ENCODE measurements at regions not wholly inside any gene's neighbourhood (a gene's known extent, or its start where the extent isn't known, plus 50 kb on each side); places are given as distances from the start of the nearest gene placed in this dataset.

- ATAC-seq: no peak
- no peak for TF ChIP-seq ZNF70 (CRISPR knock-in tag; IDR thresholded peaks at IDR 0.05)
- TF ChIP-seq POU6F1 (CRISPR knock-in tag; IDR thresholded peaks at IDR 0.05; ENCODE audit: borderline replicate concordance, low read depth): no peak
- no peak for TF ChIP-seq ISL1 (CRISPR knock-in tag; IDR thresholded peaks at IDR 0.05)
- TF ChIP-seq RARB (CRISPR knock-in tag; IDR thresholded peaks at IDR 0.05): no peak
- TF ChIP-seq PATZ1 (CRISPR knock-in tag; IDR thresholded peaks at IDR 0.05; ENCODE audit: borderline replicate concordance): no peak
- TF ChIP-seq OSR1 (CRISPR knock-in tag; IDR thresholded peaks at IDR 0.05): no peak
These were observed 2586.0 kb downstream of the PCDH7 start for GRCh38 chr4:33306131-33306530.

DNA sequence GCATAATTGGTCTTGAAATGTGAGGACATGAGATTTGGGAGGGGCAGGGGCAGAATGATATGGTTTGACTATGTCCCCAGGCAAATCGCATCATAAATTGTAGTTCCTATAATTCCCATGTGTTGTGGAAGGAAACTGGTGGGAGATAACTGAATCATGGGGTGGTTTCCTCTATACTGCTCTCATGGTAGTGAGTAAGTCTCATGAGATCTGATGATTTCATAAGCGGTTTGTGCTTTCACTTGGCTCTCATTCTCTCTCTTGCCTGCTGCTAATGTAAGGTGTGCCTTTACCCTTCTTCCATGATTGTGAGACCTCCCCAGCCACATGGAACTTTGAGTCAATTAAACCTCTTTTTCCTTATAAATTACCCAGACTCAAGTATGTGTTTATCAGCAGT, 2595.9 kb downstream of the PCDH7 start:
- TF ChIP-seq ZFP3 (CRISPR knock-in tag; IDR thresholded peaks at IDR 0.05) (no peak), ISL1 (CRISPR knock-in tag; IDR thresholded peaks at IDR 0.05) (no peak), ZNF565 (CRISPR knock-in tag; conservative IDR thresholded peaks at IDR 0.05; ENCODE audit: low read depth) (no peak), CSRNP3 (CRISPR knock-in tag; IDR thresholded peaks at IDR 0.05) (no peak), CSDC2 (CRISPR knock-in tag; IDR thresholded peaks at IDR 0.05) (no peak), ARNTL (CRISPR knock-in tag; IDR thresholded peaks at IDR 0.05; ENCODE audit: borderline replicate concordance, low read depth) (no peak), ZFP30 (CRISPR knock-in tag; IDR thresholded peaks at IDR 0.05) (no peak), SNAI2 (CRISPR knock-in tag; IDR thresholded peaks at IDR 0.05) (no peak), OSR1 (CRISPR knock-in tag; IDR thresholded peaks at IDR 0.05) (no peak)
- ATAC-seq: no peak

GRCh38 chr4:33316578-33316977, 2596.4 kb downstream of the PCDH7 start:
- no peak for ATAC-seq
- no peak for TF ChIP-seq ZFP3 (CRISPR knock-in tag; IDR thresholded peaks at IDR 0.05)
- TF ChIP-seq ARNTL (CRISPR knock-in tag; IDR thresholded peaks at IDR 0.05; ENCODE audit: borderline replicate concordance, low read depth): no peak
- no peak for TF ChIP-seq TOX (CRISPR knock-in tag; IDR thresholded peaks at IDR 0.05; ENCODE audit: borderline replicate concordance)
- TF ChIP-seq SNAI2 (CRISPR knock-in tag; IDR thresholded peaks at IDR 0.05): no peak
- no peak for TF ChIP-seq ESRRG (CRISPR knock-in tag; IDR thresholded peaks at IDR 0.05)
- no peak for TF ChIP-seq PATZ1 (CRISPR knock-in tag; IDR thresholded peaks at IDR 0.05; ENCODE audit: borderline replicate concordance)
- TF ChIP-seq OSR1 (CRISPR knock-in tag; IDR thresholded peaks at IDR 0.05): no peak
- no peak for TF ChIP-seq PPARA (CRISPR knock-in tag; IDR thresholded peaks at IDR 0.05; ENCODE audit: borderline replicate concordance)
- no peak for TF ChIP-seq TSHZ2 (CRISPR knock-in tag; IDR thresholded peaks at IDR 0.05)
- TF ChIP-seq CSRNP3 (CRISPR knock-in tag; IDR thresholded peaks at IDR 0.05): no peak

Data from SK-N-SH treated with all-trans-retinoic acid at 6 μM for 48 hours (cell line).